ENCODE measurements at regions not wholly inside any gene's neighbourhood (a gene's known extent, or its start where the extent isn't known, plus 50 kb on each side); places are given as distances from the start of the nearest gene placed in this dataset.

DNA sequence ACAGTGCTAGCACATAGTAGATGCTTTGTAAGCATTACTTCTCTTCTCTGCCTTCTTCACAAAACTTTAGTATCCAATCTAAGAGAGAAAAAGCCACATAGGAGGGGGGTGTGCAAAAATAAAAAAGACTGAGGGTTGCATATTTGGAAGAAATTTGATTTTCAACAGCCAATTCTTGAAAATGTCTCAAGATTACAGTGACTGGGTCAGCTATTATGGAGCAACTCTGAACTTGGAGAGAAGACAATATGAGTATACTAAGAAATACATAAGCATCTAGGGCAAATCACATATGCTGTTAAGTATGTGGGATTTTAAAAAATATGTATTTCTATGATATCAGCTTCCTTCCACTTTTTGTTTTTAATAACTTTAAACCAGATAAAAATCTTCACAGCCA lies 196.6 kb upstream of the GOLIM4 start:
- TF ChIP-seq, protein P1, sequence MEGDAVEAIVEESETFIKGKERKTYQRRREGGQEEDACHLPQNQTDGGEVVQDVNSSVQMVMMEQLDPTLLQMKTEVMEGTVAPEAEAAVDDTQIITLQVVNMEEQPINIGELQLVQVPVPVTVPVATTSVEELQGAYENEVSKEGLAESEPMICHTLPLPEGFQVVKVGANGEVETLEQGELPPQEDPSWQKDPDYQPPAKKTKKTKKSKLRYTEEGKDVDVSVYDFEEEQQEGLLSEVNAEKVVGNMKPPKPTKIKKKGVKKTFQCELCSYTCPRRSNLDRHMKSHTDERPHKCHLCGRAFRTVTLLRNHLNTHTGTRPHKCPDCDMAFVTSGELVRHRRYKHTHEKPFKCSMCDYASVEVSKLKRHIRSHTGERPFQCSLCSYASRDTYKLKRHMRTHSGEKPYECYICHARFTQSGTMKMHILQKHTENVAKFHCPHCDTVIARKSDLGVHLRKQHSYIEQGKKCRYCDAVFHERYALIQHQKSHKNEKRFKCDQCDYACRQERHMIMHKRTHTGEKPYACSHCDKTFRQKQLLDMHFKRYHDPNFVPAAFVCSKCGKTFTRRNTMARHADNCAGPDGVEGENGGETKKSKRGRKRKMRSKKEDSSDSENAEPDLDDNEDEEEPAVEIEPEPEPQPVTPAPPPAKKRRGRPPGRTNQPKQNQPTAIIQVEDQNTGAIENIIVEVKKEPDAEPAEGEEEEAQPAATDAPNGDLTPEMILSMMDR (IDR thresholded peaks at IDR 0.05; ENCODE audit: unreplicated experiment) = no peak
- Mint-ChIP-seq H3K9me3 (ENCODE audit: low read depth) (peaks cover 2% of the 10 kb centered on the region), H3K27ac (no peak overlapping the region), H3K4me3 (ENCODE audit: low read depth) (no peak overlapping the region), H3K4me1 (ENCODE audit: low read depth) (no peaks in the 10 kb centered on the region), H3K27me3 (no peaks in the 10 kb centered on the region), H3K36me3 (ENCODE audit: insufficient read depth) (peaks cover 1% of the 10 kb centered on the region)
- no peak for DNase-seq (ENCODE audit: low spot score, unreplicated experiment)

DNA sequence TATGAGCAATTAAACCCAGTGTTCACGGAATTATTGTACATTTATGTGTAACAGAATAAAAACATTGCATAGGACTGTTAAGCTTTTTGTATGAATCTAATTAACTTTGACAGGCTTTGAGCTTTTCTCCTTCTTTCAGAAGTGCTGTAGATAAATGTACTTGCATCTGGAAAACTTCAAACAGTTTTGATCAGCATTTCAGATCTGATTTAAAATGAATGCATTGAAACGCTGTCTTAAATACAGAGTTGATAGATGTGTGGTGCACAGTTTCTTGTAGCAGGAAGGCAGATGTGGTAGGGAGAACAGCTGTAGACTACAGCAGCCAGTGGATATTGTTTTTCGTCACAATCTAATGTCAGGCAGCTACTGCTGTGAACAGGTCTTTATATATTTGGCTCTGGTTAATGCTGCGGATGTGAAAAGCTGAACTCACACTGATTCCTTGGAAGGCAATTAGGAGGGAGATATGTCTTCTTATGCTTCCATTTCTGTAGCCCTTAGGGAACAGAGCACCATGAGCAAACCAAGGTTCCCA lies 193.8 kb upstream of the GOLIM4 start:
- Mint-ChIP-seq H3K9me3 (ENCODE audit: low read depth) (no peaks in the 10 kb centered on the region), H3K27me3 (no peaks in the 10 kb centered on the region), H3K4me1 (ENCODE audit: low read depth) (no peaks in the 10 kb centered on the region), H3K4me3 (ENCODE audit: low read depth) (no peak overlapping the region), H3K27ac (no peak overlapping the region), H3K36me3 (ENCODE audit: insufficient read depth) (no peaks in the 10 kb centered on the region)
- DNase-seq (ENCODE audit: low spot score, unreplicated experiment) = no peak
- TF ChIP-seq, protein P1 (IDR thresholded peaks at IDR 0.05; ENCODE audit: unreplicated experiment) = no peak

DNA sequence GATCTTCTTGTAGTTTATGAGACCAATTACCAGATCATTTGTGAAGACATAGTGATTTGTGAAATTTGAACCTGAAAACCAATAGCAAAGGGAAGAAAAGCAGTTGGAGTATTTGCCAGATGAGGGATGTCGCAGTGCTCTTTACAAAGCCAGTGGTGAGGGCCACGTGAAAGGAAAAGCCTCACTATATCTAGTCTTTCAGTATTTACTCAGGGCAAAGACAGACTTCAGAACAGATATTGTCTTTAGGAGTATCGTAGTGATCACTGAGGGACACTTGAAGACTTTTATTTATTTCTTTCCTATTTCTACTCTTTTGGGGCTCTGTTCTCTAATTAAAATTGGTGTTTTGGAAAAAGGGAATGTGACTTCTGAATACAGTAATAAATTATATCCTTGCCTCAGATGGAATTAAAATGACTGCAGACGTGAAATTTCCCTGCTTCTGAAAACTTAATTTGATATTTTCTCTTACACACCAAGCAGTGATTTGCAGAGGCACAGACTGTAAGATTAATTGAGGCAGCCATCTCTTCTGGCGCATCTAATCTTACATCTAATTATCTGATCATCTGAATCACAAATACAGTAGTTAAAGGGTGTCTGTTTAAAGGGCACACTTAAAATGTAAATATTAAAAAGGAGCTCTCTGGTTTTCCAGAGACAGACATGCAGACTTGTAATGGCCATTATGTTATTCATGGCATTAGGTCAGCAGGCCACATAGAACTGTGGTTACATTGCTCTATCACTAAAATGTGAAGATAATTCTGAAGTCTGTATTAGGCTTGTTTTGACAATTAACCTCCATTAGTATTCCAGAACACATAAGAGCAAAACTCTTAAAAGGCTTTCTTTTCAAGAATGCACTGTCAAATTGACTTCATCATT lies 193.0 kb upstream of the GOLIM4 start:
- no peaks in the 10 kb centered on the region for H3K9me3 Mint-ChIP-seq (ENCODE audit: low read depth)
- no peak overlapping the region for H3K4me3 Mint-ChIP-seq (ENCODE audit: low read depth)
- TF ChIP-seq, protein P1 (IDR thresholded peaks at IDR 0.05; ENCODE audit: unreplicated experiment) = no peak
- DNase-seq (ENCODE audit: low spot score, unreplicated experiment) = no peak
- no peaks in the 10 kb centered on the region for H3K36me3 Mint-ChIP-seq (ENCODE audit: insufficient read depth)
- no peak overlapping the region for H3K27ac Mint-ChIP-seq
- no peaks in the 10 kb centered on the region for H3K4me1 Mint-ChIP-seq (ENCODE audit: low read depth)
- H3K27me3 Mint-ChIP-seq = no peaks in the 10 kb centered on the region

DNA sequence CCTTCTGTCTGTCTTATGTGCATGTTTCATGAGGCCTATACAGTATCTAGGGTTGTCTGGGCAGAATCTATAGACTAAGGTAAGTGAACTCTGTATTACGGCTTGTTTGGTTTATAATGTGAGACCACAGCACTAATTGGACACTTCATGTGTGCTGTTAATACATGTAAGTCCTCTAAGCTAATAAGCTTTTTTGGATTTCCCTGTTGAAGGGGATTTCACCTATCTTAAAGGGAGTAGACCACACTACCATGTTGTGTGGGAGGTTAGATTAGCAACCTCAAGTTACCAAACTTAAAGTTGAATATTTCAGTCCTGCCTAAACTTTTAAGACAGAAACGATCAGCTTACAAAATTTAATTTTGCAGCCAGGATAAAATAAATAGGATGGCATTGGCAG lies 189.8 kb upstream of the GOLIM4 start:
- H3K27me3 Mint-ChIP-seq = no peaks in the 10 kb centered on the region
- no peak for DNase-seq (ENCODE audit: low spot score, unreplicated experiment)
- no peaks in the 10 kb centered on the region for H3K9me3 Mint-ChIP-seq (ENCODE audit: low read depth)
- H3K36me3 Mint-ChIP-seq (ENCODE audit: insufficient read depth) = no peaks in the 10 kb centered on the region
- no peak overlapping the region for H3K27ac Mint-ChIP-seq
- H3K4me1 Mint-ChIP-seq (ENCODE audit: low read depth) = no peaks in the 10 kb centered on the region
- TF ChIP-seq, protein P1 (IDR thresholded peaks at IDR 0.05; ENCODE audit: unreplicated experiment) = no peak
- no peak overlapping the region for H3K4me3 Mint-ChIP-seq (ENCODE audit: low read depth)

DNA sequence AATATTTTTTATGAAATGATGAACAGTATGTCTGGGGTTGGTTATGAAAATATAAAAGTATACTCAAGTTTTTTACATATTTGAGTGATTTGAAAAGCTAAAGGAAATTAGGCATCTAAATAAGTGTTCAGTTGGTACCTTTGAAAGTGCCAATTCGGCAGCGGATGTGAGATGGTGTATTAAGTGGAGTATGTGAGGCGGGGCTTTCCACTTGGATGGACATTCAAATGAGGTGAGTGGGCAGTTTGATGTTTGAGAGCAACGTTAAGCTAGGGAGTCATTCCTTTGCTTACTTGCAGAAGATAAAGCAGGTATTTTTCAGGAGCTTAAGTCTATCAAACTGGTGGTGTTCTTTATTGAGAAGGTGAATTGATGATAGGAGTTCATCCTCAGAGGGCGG lies 189.0 kb upstream of the GOLIM4 start:
- Mint-ChIP-seq H3K36me3 (ENCODE audit: insufficient read depth) (no peaks in the 10 kb centered on the region), H3K27ac (no peak overlapping the region), H3K9me3 (ENCODE audit: low read depth) (no peaks in the 10 kb centered on the region), H3K4me1 (ENCODE audit: low read depth) (no peaks in the 10 kb centered on the region), H3K4me3 (ENCODE audit: low read depth) (no peak overlapping the region), H3K27me3 (no peaks in the 10 kb centered on the region)
- no peak for DNase-seq (ENCODE audit: low spot score, unreplicated experiment)
- TF ChIP-seq, protein P1 (IDR thresholded peaks at IDR 0.05; ENCODE audit: unreplicated experiment) = no peak

Measured in progenitor cell of endocrine pancreas (in vitro differentiated cells).